Stomach (tissue), 8 donors: ENCODE measurements at regions not wholly inside any gene's neighbourhood (a gene's known extent, or its start where the extent isn't known, plus 50 kb on each side); places are given as distances from the start of the nearest gene placed in this dataset.

Experiments used
- DNase-seq, 2 donors: peaks; one replicate each; pipeline versions ENCODE4 v3.0.0 to v3.0.0-alpha.2; 2013 to 2019
- H3K27ac ChIP-seq, 5 donors: fragments of 200-600 bp in 4 of 5; sonication (generic) in 4 of 5; one replicate each; pipeline ENCODE4 v1.5.1; 2013 to 2019; ENCODE audit warnings: mild to moderate bottlenecking in 1 of 5, moderate library complexity in 1 of 5
- H3K27me3 ChIP-seq, 3 donors: fragments of 200-600 bp; sonication (generic); one replicate each; pipeline ENCODE4 v1.5.1; 2017 to 2019; ENCODE audit warnings: mixed run types in 1 of 3
- H3K36me3 ChIP-seq, 4 donors: fragments of 200-600 bp; sonication (generic); 1 replicate in 3 of 4; 2 replicates in 1 of 4; pipeline ENCODE4 v1.5.1; 2016 to 2019
- H3K4me1 ChIP-seq, 4 donors: fragments of 200-600 bp; sonication (generic); one replicate each; pipeline ENCODE4 v1.5.1; 2016 to 2019
- H3K4me3 ChIP-seq, 4 donors: fragments of 200-600 bp; sonication (generic) in 3 of 4; one replicate each; pipeline ENCODE4 v1.5.1; 2016 to 2019; ENCODE audit warnings: mild to moderate bottlenecking in 1 of 4
- H3K9me3 ChIP-seq, 4 donors: fragments of 200-600 bp; sonication (generic); one replicate each; pipeline ENCODE4 v1.5.1; 2016 to 2019
- EP300 ChIP-seq: sonication (generic); formaldehyde crosslinking; IDR thresholded peaks from one replicate; pipeline ENCODE4 v1.6.1; 2017; ENCODE audit warnings: antibody characterized with exemption
- POLR2A ChIP-seq, 4 donors: fragments of 450-650 bp; IDR thresholded peaks; one replicate each; pipeline ENCODE4 v1.6.1; 2016; ENCODE audit warnings: antibody characterized with exemption in 4 of 4, control low read depth in 2 of 4, mild to moderate bottlenecking in 1 of 4, moderate library complexity in 1 of 4
- POLR2AphosphoS5 ChIP-seq, 3 donors: sonication (generic); formaldehyde crosslinking; IDR thresholded peaks; one replicate each; pipeline ENCODE4 v1.6.1; 2016; ENCODE audit warnings: antibody characterized with exemption in 3 of 3
- WGBS, 5 donors: extraction: QIAGEN DNeasy Blood & Tissue Kit in 3 of 5; methylation state at CpG; one replicate each; pipeline versions ENCODE4 v1.1.5 to v1.1.7; 2013 to 2018; 5-methylcytosine and 5-hydroxymethylcytosine counted together
- intact Hi-C: fragments of 100-400 bp; cut with DNase I; formaldehyde crosslinking; loops from one replicate; pipeline ENCODE4 v1.15.1; 2023; ENCODE audit warnings: low total_unique reads
- small RNA-seq, 4 donors: library from RNA; depleted of rRNA; stranded (forward); fragments of <200 nt; gene quantifications; one replicate each; pipeline ENCODE3, GENCODE V24; 2016
- TF ChIP-seq, protein P1 (sequence below), 7 experiments: fragments of 450-650 bp in 4 of 7; fragments of 200-600 bp in 3 of 7; sonication (generic) in 3 of 7; IDR thresholded peaks; one replicate each; pipeline ENCODE4 v1.5.1; 2016 to 2019; ENCODE audit warnings: antibody characterized with exemption in 7 of 7, control low read depth in 2 of 7, mild to moderate bottlenecking in 1 of 7
- donor health status: healthy with polysubstance abuse.
- donor health status: Bipolar disorder and iron deficiency.
- donor health status: healthy.

DNA sequence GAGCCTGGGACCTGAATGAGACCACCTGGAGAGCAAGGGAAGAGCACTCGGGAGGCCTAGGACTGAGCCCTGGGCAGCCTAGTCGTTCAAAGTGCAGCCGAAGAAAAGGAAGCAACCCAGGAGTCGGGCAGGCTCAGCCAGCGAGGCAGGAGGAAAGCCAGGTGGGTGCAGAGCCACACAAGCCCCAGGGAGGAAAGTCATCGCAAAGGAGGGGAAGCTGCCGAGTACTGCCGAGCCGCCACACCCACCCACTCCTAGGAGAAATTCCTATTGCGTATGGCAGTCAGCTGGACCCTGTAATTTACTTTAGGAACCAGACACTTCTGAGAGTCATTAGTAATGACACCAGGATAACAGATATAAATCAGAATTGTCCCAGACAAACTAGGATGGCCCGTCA, 187.6 kb downstream of the KATNIP start:
- Histone ChIP-seq H3K27ac (no peak overlapping the region), H3K36me3 (peaks cover 11 to 69% (median 60%) of the 10 kb centered on the region in 4 donors), H3K27me3 (no peaks in the 10 kb centered on the region), H3K4me3 (no peak overlapping the region), H3K9me3 (no peaks in the 10 kb centered on the region), H3K4me1 (no peaks in the 10 kb centered on the region)
- WGBS, 5 donors, result 81 to 90% (median 89%) methylated on average over 11 of the region's 11 CpGs
- no peak for DNase-seq
- TF ChIP-seq EP300 (no peak), POLR2AphosphoS5 (IDR thresholded peaks at IDR 0.05) (no peak), POLR2A (IDR thresholded peaks at IDR 0.05) (no peak)
- TF ChIP-seq, protein P1, sequence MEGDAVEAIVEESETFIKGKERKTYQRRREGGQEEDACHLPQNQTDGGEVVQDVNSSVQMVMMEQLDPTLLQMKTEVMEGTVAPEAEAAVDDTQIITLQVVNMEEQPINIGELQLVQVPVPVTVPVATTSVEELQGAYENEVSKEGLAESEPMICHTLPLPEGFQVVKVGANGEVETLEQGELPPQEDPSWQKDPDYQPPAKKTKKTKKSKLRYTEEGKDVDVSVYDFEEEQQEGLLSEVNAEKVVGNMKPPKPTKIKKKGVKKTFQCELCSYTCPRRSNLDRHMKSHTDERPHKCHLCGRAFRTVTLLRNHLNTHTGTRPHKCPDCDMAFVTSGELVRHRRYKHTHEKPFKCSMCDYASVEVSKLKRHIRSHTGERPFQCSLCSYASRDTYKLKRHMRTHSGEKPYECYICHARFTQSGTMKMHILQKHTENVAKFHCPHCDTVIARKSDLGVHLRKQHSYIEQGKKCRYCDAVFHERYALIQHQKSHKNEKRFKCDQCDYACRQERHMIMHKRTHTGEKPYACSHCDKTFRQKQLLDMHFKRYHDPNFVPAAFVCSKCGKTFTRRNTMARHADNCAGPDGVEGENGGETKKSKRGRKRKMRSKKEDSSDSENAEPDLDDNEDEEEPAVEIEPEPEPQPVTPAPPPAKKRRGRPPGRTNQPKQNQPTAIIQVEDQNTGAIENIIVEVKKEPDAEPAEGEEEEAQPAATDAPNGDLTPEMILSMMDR (IDR thresholded peaks at IDR 0.05), result no peak
- intact Hi-C loops, result no loop called here

Small RNA genes lying in the stretch of these regions (small RNA-seq; reads per million reads assigned to genes)
- gene RF00019, result 0 reads per million in 4 donors
